GM12878 (cell line): ENCODE measurements at regions not wholly inside any gene's neighbourhood (a gene's known extent, or its start where the extent isn't known, plus 50 kb on each side); places are given as distances from the start of the nearest gene placed in this dataset.

Source experiments
- ATAC-seq: fragments of 200-7000 bp; cut with Tn5 transposase; 3 replicates; pipeline ENCODE4 v1.9.1; 2020; ENCODE audit warnings: mild to moderate bottlenecking, moderate library complexity
- BruUV-seq: library from RNA; stranded (reverse); fragments of 400-500 nt; replicated peaks from 2 replicates; lab custom pipeline; 2021; lab: Mats Ljungman, UMichigan
- CTCF ChIA-PET: fragments of 300-600 bp; sonication (Branson Sonifier 250); formaldehyde crosslinking; extraction: SDS; loops from one replicate; lab custom pipeline; 2021; ENCODE audit warnings: inconsistent platforms; lab: Yijun Ruan, JAX
- POLR2A ChIA-PET: fragments of 350-600 bp; formaldehyde crosslinking; extraction: SDS; loops from one replicate; lab custom pipeline; 2021; ENCODE audit warnings: inconsistent platforms; lab: Charles Lee
- RAD21 ChIA-PET: fragments of 300-600 bp; sonication (Branson Sonifier 250); formaldehyde crosslinking; loops from one replicate; lab custom pipeline; 2023; ENCODE audit warnings: antibody characterized with exemption; ENCODE audit not compliant: unreplicated experiment; lab: Charles Lee
- SMC1A ChIA-PET: fragments of 300-600 bp; sonication (Branson Sonifier 250); formaldehyde crosslinking; loops from one replicate; lab custom pipeline; 2023; ENCODE audit not compliant: unreplicated experiment, uncharacterized antibody; lab: Charles Lee
- DNase-seq: peaks from one replicate; pipeline ENCODE4 v3.0.0-alpha.2; 2011; ENCODE audit warnings: low read depth, low spot score
- FAIRE-seq: peaks from 3 replicates; lab custom pipeline; 2011; peaks lifted over from hg19 to GRCh38; lab: Jason Lieb, UNC
- H2AFZ ChIP-seq: 2 replicates; pipeline ENCODE4 v1.6.0; 2011; ENCODE audit warnings: low read depth, low read length, control low read depth; ENCODE audit not compliant: control insufficient read depth
- H3K27ac ChIP-seq: 2 replicates; pipeline ENCODE4 v1.5.1; 2011; ENCODE audit warnings: control low read depth; ENCODE audit not compliant: control insufficient read depth, insufficient read depth
- H3K27me3 ChIP-seq, 2 experiments: replicated peaks in 1 of 2; 2 replicates each; pipeline versions ENCODE4 v1.6.0 to v1.6.1; 2011; ENCODE audit warnings: low read length in 1 of 2; ENCODE audit not compliant: control insufficient read depth in 2 of 2, insufficient read depth in 2 of 2
- H3K36me3 ChIP-seq, 2 experiments: 2 replicates each; pipeline ENCODE4 v1.5.1; 2011; ENCODE audit warnings: low read length in 1 of 2; ENCODE audit not compliant: control insufficient read depth in 2 of 2, insufficient read depth in 2 of 2
- H3K4me1 ChIP-seq: 2 replicates; pipeline ENCODE4 v1.6.1; 2011; ENCODE audit warnings: mild to moderate bottlenecking, low read length, moderate library complexity, mixed read lengths; ENCODE audit not compliant: control insufficient read depth, insufficient read depth
- H3K4me2 ChIP-seq: 2 replicates; pipeline ENCODE4 v1.6.0; 2011; ENCODE audit warnings: control low read depth; ENCODE audit not compliant: control insufficient read depth, insufficient read depth
- H3K4me3 ChIP-seq: fragments of 200-600 bp; sonication (generic); 2 replicates; pipeline ENCODE4 v1.5.1; 2016
- H3K79me2 ChIP-seq: 2 replicates; pipeline ENCODE4 v1.6.0; 2011; ENCODE audit warnings: low read length; ENCODE audit not compliant: control insufficient read depth, insufficient read depth
- H3K9ac ChIP-seq: 2 replicates; pipeline ENCODE4 v1.8.0; 2011; ENCODE audit warnings: low read length, control low read depth, mixed read lengths; ENCODE audit not compliant: control insufficient read depth, insufficient read depth
- H3K9me3 ChIP-seq: replicated peaks from 3 replicates; pipeline ENCODE4 v1.5.1; 2011; ENCODE audit warnings: mild to moderate bottlenecking, low read length; ENCODE audit not compliant: control insufficient read depth, insufficient read depth
- H4K20me1 ChIP-seq: 2 replicates; pipeline ENCODE4 v1.6.0; 2011; ENCODE audit not compliant: control insufficient read depth, insufficient read depth
- KLF5 ChIP-seq: fragments of 450-650 bp; IDR thresholded peaks from 2 replicates; pipeline ENCODE4 v1.6.1; 2014; ENCODE audit warnings: mild to moderate bottlenecking; ENCODE audit not compliant: partially characterized antibody
- LARP7 ChIP-seq: fragments of 450-650 bp; IDR thresholded peaks from 2 replicates; pipeline ENCODE4 v1.6.1; 2017; ENCODE audit warnings: mild to moderate bottlenecking
- MEF2B ChIP-seq: fragments of 450-650 bp; IDR thresholded peaks from 2 replicates; pipeline ENCODE4 v1.6.1; 2018; ENCODE audit warnings: mild to moderate bottlenecking, moderate library complexity; ENCODE audit not compliant: partially characterized antibody, poor library complexity, severe bottlenecking
- MTA2 ChIP-seq: fragments of 450-650 bp; IDR thresholded peaks from 2 replicates; pipeline ENCODE4 v1.6.1; 2016; ENCODE audit warnings: low read depth, mild to moderate bottlenecking, moderate library complexity
- MYB ChIP-seq: fragments of 150-350 bp; IDR thresholded peaks from 2 replicates; pipeline ENCODE4 v1.6.1; 2014; ENCODE audit warnings: mild to moderate bottlenecking, low read depth, low read length, borderline replicate concordance
- NR2F1 ChIP-seq: fragments of 450-650 bp; conservative IDR thresholded peaks from 2 replicates; pipeline ENCODE4 v1.6.1; 2017; ENCODE audit warnings: mild to moderate bottlenecking
- PBX3 ChIP-seq: IDR thresholded peaks from 2 replicates; pipeline ENCODE4 v1.6.1; 2011; ENCODE audit warnings: mild to moderate bottlenecking, low read depth, low read length, moderate library complexity; ENCODE audit not compliant: insufficient replicate concordance
- PRDM15 ChIP-seq: fragments of 450-650 bp; formaldehyde crosslinking; IDR thresholded peaks from 2 replicates; pipeline ENCODE4 v1.4.0; 2020; ENCODE audit warnings: mild to moderate bottlenecking, moderate library complexity
- RFX5 ChIP-seq: IDR thresholded peaks from 2 replicates; pipeline ENCODE4 v1.6.1; 2011; ENCODE audit warnings: low read depth, low read length, improper control_type of control experiment
- SMAD5 ChIP-seq: IDR thresholded peaks from 2 replicates; pipeline ENCODE4 v1.6.1; 2016; ENCODE audit warnings: antibody characterized with exemption, low read depth
- STAT3 ChIP-seq: IDR thresholded peaks from 2 replicates; pipeline ENCODE4 v1.6.1; 2011; ENCODE audit warnings: low read depth, low read length, improper control_type of control experiment
- TAF1 ChIP-seq: IDR thresholded peaks from 2 replicates; pipeline ENCODE4 v1.6.1; 2011; ENCODE audit warnings: mild to moderate bottlenecking, low read depth, low read length, borderline replicate concordance
- TCF12 ChIP-seq: IDR thresholded peaks from 2 replicates; pipeline ENCODE4 v1.6.1; 2011; ENCODE audit warnings: low read depth, mild to moderate bottlenecking, low read length
- ZNF274 ChIP-seq: IDR thresholded peaks from one replicate; pipeline ENCODE4 v1.8.0; 2011; ENCODE audit not compliant: insufficient read length, insufficient read depth
- WGBS: methylation state at CpG from one replicate; pipeline ENCODE4 v1.1.6; 2016; ENCODE audit warnings: low lambda C conversion rate; ENCODE audit not compliant: insufficient replicate concordance, insufficient coverage; ENCODE audit errors: missing lambda C conversion rate; 5-methylcytosine and 5-hydroxymethylcytosine counted together
- in situ Hi-C: fragments of 300-500 bp; cut with MboI; formaldehyde crosslinking; loops from 9 replicates; pipeline ENCODE4 v1.14.3; 2018; ENCODE audit warnings: mixed read lengths
- intact Hi-C: fragments of 100-400 bp; cut with micrococcal nuclease; formaldehyde crosslinking; loops from one replicate; pipeline ENCODE4 v1.14.2; 2022; ENCODE audit not compliant: unreplicated experiment
- TF ChIP-seq, protein P1 (sequence below): IDR thresholded peaks from 2 replicates; pipeline ENCODE4 v1.6.1; 2011; ENCODE audit warnings: borderline replicate concordance, low read depth, mild to moderate bottlenecking, moderate library complexity, mixed read lengths, low read length; ENCODE audit not compliant: insufficient read depth; ENCODE audit errors: extremely low read length
- TF ChIP-seq, protein P2 (sequence below): fragments of 450-650 bp; IDR thresholded peaks from 2 replicates; pipeline ENCODE4 v1.6.1; 2014; ENCODE audit warnings: mild to moderate bottlenecking
- TF ChIP-seq, protein P3 (sequence below): fragments of 450-650 bp; conservative IDR thresholded peaks from 2 replicates; pipeline ENCODE4 v1.6.1; 2017; ENCODE audit warnings: mild to moderate bottlenecking, moderate library complexity

GRCh38 chr17:53118948-53119347 lies 703.8 kb upstream of the KIF2B start:
- no peaks in the 10 kb centered on the region for H3K36me3 ChIP-seq
- ATAC-seq, result no peak
- 0% methylated on average over 2 of the region's 2 CpGs for WGBS
- BruUV-seq, result no TSS peak
- no peaks in the 10 kb centered on the region for H3K9me3 ChIP-seq
- H4K20me1 ChIP-seq, result no peaks in the 10 kb centered on the region
- in situ Hi-C loops (no loop called here), intact Hi-C loops (no loop called here)
- CTCF ChIA-PET, result no interaction called here
- H3K27me3 ChIP-seq, result no peaks in the 10 kb centered on the region
- H3K4me1 ChIP-seq, result no peaks in the 10 kb centered on the region
- H3K9ac ChIP-seq, result no peak overlapping the region
- TF ChIP-seq, protein P1, sequence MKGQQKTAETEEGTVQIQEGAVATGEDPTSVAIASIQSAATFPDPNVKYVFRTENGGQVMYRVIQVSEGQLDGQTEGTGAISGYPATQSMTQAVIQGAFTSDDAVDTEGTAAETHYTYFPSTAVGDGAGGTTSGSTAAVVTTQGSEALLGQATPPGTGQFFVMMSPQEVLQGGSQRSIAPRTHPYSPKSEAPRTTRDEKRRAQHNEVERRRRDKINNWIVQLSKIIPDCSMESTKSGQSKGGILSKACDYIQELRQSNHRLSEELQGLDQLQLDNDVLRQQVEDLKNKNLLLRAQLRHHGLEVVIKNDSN, result no peak
- no peak for TF ChIP-seq PBX3
- TF ChIP-seq RFX5, result no peak
- TF ChIP-seq SMAD5, result no peak
- TF ChIP-seq, protein P2, sequence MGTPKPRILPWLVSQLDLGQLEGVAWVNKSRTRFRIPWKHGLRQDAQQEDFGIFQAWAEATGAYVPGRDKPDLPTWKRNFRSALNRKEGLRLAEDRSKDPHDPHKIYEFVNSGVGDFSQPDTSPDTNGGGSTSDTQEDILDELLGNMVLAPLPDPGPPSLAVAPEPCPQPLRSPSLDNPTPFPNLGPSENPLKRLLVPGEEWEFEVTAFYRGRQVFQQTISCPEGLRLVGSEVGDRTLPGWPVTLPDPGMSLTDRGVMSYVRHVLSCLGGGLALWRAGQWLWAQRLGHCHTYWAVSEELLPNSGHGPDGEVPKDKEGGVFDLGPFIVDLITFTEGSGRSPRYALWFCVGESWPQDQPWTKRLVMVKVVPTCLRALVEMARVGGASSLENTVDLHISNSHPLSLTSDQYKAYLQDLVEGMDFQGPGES, result no peak
- TF ChIP-seq ZNF274, result no peak
- TF ChIP-seq, protein P3, sequence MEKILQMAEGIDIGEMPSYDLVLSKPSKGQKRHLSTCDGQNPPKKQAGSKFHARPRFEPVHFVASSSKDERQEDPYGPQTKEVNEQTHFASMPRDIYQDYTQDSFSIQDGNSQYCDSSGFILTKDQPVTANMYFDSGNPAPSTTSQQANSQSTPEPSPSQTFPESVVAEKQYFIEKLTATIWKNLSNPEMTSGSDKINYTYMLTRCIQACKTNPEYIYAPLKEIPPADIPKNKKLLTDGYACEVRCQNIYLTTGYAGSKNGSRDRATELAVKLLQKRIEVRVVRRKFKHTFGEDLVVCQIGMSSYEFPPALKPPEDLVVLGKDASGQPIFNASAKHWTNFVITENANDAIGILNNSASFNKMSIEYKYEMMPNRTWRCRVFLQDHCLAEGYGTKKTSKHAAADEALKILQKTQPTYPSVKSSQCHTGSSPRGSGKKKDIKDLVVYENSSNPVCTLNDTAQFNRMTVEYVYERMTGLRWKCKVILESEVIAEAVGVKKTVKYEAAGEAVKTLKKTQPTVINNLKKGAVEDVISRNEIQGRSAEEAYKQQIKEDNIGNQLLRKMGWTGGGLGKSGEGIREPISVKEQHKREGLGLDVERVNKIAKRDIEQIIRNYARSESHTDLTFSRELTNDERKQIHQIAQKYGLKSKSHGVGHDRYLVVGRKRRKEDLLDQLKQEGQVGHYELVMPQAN, result no peak
- no peak for TF ChIP-seq MYB
- TF ChIP-seq KLF5, result no peak
- TF ChIP-seq PRDM15 (CRISPR knock-in tag), result no peak
- no peak for TF ChIP-seq MEF2B
- no peak for TF ChIP-seq STAT3
- no peak for TF ChIP-seq TCF12
- no peak for TF ChIP-seq MTA2
- no peak for TF ChIP-seq TAF1
- TF ChIP-seq LARP7, result no peak
- no peak for TF ChIP-seq NR2F1
- TF ChIP-seq, all 136 proteins: peak for 0
- FAIRE-seq (no peak), DNase-seq (no peak)
- no peak overlapping the region for H2AFZ ChIP-seq
- POLR2A ChIA-PET, result no interaction called here
- no peak overlapping the region for H3K4me3 ChIP-seq
- SMC1A ChIA-PET, result interaction anchor here (0.8 kb wide), 1 partner anchor 15 kb away, joined by 3 read pairs; no protein-coding TSS in a partner anchor
- RAD21 ChIA-PET, result no interaction called here
- no peaks in the 10 kb centered on the region for H3K79me2 ChIP-seq
- H3K4me2 ChIP-seq, result no peak overlapping the region
- no peak overlapping the region for H3K27ac ChIP-seq
